Astrocyte of the cerebellum (primary cell): ENCODE measurements at regions not wholly inside any gene's neighbourhood (a gene's known extent, or its start where the extent isn't known, plus 50 kb on each side); places are given as distances from the start of the nearest gene placed in this dataset.

Experiments
- DNase-seq: peaks from one replicate; pipeline ENCODE4 v3.0.0-alpha.2; 2011; ENCODE audit warnings: low read depth
- H3K4me3 ChIP-seq: 2 replicates; pipeline ENCODE4 v1.5.1; 2011; ENCODE audit warnings: mild to moderate bottlenecking, low read depth, low read length, moderate library complexity
- in situ Hi-C: cut with HindIII; loops from 2 replicates; pipeline ENCODE4 v1.10.0; 2017; ENCODE audit warnings: low sequenced_read_pairs
- TF ChIP-seq, protein P1 (sequence below): IDR thresholded peaks from 2 replicates; pipeline ENCODE4 v1.5.1; 2012; ENCODE audit warnings: low read length, low read depth, moderate library complexity, mild to moderate bottlenecking; ENCODE audit errors: missing control alignments

DNA sequence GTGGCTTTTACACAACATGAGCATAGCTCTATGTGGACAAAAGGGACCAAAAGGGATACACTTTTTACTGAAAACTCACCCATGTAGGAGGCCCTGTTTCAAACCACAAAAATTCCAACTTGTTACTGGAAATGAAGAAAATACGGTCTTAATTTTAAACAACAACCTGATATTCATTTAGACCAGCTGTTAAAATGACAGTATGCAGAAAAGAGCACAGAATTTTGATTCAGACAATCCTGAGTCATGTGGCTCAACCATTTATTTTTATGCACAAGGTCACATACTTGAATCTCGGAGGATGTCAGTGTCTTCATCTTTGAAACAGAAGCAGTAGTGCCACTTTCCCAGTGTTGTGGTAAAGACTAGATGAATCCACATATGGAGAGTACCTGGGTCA lies 426.5 kb upstream of the NFE2L3 start:
- no peak for DNase-seq
- no peak overlapping the region for H3K4me3 ChIP-seq
- TF ChIP-seq, protein P1, sequence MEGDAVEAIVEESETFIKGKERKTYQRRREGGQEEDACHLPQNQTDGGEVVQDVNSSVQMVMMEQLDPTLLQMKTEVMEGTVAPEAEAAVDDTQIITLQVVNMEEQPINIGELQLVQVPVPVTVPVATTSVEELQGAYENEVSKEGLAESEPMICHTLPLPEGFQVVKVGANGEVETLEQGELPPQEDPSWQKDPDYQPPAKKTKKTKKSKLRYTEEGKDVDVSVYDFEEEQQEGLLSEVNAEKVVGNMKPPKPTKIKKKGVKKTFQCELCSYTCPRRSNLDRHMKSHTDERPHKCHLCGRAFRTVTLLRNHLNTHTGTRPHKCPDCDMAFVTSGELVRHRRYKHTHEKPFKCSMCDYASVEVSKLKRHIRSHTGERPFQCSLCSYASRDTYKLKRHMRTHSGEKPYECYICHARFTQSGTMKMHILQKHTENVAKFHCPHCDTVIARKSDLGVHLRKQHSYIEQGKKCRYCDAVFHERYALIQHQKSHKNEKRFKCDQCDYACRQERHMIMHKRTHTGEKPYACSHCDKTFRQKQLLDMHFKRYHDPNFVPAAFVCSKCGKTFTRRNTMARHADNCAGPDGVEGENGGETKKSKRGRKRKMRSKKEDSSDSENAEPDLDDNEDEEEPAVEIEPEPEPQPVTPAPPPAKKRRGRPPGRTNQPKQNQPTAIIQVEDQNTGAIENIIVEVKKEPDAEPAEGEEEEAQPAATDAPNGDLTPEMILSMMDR, result no peak
- in situ Hi-C loops, result no loop called here

DNA sequence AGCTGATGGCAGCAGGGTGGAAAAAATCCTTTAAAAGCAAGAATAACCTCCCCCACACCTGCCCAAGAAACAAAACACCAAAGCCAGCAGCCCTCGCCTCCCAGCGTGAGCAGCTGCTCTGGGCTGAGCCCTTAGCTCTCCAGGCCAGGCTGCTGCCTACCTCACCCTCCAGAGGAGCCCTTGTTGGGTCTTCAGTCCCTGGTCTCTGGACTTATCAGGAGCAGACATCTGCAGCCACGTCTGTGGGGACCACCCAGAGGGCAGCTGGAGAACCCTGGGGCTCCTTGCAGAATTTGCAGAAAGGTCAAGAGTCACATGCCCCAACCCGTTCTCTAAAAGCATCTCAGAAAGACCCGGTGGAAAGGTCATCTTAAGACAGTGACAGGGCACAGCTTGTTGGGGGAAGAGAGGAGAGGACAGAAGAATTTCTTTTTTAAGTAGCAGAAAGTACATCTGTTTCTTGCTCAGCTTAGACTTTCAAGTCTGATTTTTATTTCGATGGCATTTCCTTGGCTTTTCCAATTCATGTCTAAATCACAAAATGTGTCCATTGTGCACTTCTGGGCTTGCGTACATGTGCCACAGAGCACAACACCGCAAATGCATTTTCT lies 425.7 kb upstream of the NFE2L3 start:
- DNase-seq, result no peak

DNA sequence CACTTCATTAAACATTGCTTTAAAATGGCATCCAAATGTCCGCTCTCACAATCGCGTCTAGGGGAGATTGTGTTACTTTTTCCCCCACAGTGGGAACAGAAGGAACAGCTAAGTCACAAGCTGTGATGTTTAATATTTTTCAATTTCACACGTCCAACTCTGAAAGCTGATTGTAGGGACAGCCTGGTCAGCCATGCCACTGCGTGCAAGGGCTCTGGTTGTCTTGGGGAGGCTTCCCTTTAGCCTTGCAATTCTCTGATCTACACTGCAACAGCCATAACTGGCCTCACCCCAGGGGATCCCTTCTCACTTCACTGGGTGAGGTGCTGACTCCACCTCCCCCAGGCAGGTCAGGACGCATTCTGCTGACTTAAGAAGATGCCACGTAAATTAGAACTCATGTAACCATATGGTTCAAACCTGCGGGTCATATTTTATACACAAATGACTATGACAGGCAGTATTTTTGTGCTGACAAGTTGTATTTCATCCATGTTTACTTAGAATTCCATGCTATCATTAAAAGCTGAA lies 425.2 kb upstream of the NFE2L3 start:
- in situ Hi-C loops, result no loop called here
- DNase-seq, result no peak
- TF ChIP-seq, protein P1, result no peak

More for the DNA sequence above, 425.7 kb upstream of the NFE2L3 start:
- no peak overlapping the region for H3K4me3 ChIP-seq
- in situ Hi-C loops, result no loop called here
- TF ChIP-seq, protein P1, result no peak

DNA sequence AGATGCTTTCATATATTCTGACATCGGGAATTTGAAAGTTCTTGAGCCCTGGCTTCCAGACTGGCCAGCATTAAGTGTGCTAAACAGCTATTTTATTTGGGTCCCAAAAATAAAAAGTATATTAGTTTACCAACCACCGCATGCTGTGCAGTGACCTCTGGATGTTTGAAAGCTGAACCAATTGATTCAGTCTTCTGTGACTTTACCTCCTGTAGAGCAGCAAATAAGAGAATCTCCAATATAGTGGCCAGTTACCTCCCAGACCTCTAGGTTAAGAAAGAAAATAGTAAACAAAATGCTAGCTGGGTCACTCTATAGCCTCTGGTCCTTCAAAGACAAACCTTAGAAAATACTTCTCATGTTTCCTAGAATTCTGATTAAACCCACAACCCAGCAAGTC lies 424.6 kb upstream of the NFE2L3 start:
- no peak overlapping the region for H3K4me3 ChIP-seq
- in situ Hi-C loops, result no loop called here
- TF ChIP-seq, protein P1, result no peak
- DNase-seq, result no peak

More for the DNA sequence above, 425.2 kb upstream of the NFE2L3 start:
- H3K4me3 ChIP-seq, result no peak overlapping the region

DNA sequence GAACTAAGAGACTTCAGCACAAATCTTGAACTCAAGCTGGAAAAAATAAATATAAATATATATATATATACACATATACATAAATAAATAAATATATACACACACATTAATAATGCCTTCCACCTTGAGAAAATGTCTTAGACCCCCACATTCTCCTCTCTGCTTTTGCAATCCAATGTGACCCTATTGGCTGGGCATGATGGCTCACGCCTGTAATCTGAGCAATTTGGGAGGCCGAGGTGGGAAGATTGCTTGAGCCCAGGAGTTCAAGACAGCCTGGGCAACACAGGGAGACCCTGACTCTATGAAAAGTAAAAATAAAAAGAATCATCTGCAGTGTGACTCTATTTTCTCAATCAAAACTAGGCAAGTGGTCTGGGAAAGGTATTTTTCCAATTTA lies 424.1 kb upstream of the NFE2L3 start:
- no peak overlapping the region for H3K4me3 ChIP-seq
- no peak for DNase-seq
- TF ChIP-seq, protein P1, result no peak
- in situ Hi-C loops, result no loop called here

DNA sequence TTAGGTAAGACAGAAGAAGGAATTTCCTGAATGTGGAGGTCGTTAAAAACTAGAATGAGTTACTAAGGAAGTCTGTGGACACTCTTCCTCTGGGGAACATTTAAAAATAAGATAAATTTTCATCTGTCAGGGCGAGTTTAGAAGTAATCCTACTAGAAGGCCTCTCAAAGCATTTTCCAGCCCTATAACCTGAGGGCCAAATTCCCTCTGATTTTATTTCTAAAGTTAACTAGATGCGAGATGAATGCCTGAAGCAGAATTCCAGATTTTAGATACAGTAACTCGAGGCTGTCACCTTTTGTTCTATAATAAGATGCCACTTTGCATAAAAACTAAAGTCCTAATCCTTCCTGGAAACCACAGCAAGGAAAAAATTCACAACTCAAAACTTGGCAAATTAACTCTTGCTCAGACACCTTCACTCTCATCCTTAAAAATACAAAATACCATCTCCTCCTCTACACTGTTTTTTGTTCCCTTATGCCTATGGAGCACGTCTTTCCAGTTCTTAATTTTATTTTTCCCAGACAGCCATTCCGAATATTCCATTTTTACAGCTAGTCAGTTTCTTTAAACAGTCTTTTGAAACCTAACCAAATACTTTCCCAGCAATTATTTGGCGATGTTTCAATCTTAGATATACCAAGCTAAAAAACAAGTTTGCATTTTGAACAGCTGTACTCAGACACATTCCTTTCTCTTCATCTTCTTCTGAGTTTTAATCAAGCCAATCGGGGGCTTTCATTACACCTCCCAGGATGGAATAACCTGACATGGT lies 420.7 kb upstream of the NFE2L3 start:
- in situ Hi-C loops, result no loop called here

More for the DNA sequence above, 420.7 kb upstream of the NFE2L3 start:
- TF ChIP-seq, protein P1, result no peak
- no peak for DNase-seq
- H3K4me3 ChIP-seq, result no peak overlapping the region
